GM03348 (cell line): ENCODE measurements at regions not wholly inside any gene's neighbourhood (a gene's known extent, or its start where the extent isn't known, plus 50 kb on each side); places are given as distances from the start of the nearest gene placed in this dataset.
A peak's percentile ranks its signal among the peaks of the same experiment; 100 is the strongest.
"Not testable (repeated sequence)": the region's sequence is repeated elsewhere in the genome, so short reads cannot be mapped to it uniquely, and the experiment has no call there.

ENCODE experiments used
- DNase-seq: peaks from one replicate; pipeline ENCODE4 v3.0.0; 2012; ENCODE audit warnings: low spot score

DNA sequence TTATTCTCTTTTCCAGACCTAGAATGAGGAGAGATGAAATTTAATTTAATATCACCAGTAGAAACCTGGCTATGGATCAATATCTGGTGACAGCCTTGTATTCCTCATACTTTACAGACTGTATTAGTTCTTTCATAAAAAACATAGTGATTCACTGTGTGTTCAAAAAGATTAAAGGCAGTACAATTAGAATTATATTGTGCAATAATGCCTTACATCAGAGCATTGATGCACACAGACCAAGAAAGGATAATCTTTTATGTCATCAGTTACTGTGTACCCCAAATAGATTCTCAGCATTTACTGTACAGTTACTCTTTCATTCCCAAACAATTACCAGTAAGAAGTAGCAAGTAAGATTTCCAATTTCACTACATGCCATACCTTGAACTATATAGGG is 260.5 kb upstream of the ANXA10 start:
- no peak for DNase-seq

DNA sequence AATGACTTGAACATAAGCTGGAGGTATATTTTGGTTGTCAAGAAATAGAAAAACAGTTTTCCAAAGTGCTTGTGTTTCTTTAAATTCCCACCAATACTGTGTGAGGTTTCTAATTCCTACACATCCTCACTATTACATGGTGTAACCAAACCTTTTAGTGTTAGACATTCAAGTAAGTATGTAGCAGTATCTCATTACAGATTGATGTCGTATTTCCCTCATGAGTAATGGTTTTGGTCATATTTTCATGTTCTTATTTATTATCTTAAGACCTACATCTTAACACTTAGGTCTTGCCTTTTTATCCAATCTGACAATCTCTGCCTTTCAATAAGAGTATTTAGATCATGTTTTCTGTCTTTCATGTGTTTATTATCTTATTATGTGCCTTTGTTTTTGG is 253.7 kb upstream of the ANXA10 start:
- no peak for DNase-seq

DNA sequence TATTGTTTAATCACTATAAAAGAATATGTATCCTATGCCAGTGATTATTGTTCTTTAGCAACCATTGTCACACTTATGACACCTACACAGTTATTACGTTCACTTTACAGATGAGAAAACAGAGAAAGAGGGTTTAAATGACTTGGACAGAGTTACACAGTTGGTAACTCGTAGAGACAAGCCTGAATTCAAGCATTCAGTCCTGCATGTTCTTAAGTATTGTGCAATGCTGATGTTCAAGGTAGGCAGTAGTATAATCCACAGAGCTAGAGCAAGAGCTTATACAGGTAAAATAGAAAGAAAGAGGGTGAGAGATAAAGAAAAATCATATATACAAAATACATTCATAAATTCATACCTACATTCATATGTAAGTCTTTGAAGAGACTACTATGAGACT is 249.8 kb upstream of the ANXA10 start:
- DNase-seq = no peak

DNA sequence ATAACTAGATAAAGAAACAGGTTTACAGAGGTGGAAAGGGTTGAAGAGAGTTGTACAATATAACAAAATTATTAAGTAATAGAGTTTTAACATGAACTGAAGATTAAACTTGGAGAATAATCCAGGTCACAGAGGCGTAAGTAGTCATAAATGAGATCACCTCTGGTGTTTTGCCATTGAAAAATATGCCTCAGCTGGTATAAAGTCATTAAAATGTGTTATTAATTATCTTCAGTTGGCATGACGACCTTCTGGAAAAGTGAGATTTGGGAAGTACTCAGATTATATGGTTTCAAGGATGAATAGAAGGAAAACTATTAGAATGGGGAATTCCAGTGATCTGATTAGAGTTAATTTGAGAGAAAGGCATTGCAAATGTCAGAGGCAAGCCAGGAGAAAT is 237.5 kb upstream of the ANXA10 start:
- no peak for DNase-seq

DNA sequence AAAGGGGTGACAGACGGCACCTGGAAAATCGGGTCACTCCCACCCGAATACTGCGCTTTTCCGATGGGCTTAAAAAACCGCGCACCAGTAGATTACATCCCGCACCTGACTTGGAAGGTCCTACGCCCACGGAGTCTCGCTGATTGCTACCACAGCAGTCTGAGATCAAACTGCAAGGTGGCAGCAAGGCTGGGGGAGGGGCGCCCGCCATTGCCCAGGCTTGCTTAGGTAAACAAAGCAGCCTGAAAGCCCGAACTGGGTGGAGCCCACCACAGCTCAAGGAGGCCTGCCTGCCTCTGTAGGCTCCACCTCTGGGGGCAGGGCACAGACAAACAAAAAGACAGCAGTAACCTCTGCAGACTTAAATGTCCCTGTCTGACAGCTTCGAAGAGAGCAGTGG is 234.2 kb upstream of the ANXA10 start:
- not testable (repeated sequence) for DNase-seq

DNA sequence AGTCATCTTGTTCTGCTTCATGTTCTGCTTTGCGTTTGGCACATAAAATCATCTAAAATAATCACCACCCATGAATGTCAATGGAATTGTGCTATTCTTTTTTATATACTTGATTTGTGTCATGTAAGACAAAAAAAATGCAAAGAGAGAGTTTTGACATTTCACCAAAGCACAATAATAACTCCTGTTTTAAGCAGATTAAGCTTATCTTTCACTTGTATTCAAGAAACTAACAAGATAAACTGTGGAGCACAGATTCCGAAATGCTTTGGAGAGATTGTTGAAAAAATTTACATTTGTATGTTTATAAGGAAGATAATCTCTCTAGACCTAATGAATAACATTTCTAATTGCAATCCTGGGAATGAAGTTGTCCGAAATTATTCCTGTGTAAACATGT is 225.1 kb upstream of the ANXA10 start:
- no peak for DNase-seq

DNA sequence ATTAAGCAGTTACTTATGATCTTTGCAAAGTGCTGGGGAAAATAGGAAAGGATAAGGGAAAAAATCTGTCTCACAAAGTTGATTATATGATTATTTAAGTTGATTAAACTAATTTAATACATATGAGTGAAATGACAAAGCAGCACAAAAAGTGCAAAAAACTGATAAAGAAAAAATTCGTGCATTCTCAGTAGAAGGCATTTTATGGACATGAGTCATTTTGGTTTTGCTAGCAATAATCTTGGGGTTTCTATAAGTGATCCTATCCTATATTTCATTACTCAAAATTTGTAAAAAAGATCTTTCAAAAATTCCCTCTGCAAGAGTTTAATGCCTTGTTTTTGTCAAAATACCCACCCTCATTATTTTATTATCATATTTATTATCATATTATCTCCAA is 224.2 kb upstream of the ANXA10 start:
- DNase-seq = no peak

DNA sequence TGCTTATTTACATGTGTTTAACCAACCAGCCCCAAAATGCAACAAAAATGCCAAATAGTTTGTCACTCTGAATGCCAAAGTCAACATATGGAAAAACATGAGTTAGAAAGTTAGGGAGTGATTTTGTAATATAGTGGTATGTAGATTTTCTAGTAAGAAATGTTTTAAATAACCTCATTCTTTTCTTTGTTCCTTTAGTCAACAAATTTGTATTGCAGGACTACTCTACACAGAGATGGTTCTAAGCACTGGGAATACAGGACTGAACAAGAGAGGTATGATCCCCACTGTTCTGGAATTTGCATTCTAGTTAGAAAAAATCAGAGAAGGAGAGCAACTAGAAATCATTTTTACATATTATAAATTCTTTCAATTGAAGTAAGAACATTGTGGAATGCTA is 218.8 kb upstream of the ANXA10 start:
- DNase-seq = no peak

DNA sequence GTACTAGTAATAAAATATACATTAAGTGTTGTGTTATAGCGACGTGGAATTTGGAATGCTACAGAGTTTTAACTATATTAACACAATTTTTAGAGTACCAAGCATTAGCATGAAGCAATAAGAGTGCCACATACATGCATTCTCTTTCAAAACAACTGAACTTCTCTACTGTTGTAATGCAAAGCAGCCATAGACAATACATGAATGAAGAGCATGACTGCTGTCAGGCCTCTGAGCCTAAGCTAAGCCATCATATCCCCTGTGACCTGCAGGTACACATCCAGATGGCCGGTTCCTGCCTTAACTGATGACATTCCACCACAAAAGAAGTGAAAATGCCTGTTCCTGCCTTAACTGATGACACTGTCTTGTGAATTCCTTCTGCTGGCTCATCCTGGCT is 216.2 kb upstream of the ANXA10 start:
- not testable (repeated sequence) for DNase-seq

DNA sequence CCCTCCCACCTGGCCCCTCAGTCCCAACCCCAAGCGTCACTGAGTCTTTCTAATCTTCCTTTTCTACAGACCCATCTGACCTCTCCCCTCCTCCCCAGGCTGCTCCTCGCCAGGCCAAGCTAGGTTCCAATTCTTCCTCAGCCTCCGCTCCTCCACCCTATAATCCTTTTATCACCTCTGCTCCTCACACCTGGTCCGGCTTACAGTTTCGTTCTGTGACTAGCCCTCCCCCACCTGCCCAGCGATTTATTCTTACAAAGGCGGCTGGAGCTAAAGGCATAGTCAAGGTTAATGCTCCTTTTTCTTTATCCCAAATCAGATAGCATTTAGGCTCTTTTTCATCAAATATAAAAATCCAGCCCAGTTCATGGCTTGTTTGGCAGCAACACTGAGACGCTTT is 214.5 kb upstream of the ANXA10 start:
- not testable (repeated sequence) for DNase-seq

DNA sequence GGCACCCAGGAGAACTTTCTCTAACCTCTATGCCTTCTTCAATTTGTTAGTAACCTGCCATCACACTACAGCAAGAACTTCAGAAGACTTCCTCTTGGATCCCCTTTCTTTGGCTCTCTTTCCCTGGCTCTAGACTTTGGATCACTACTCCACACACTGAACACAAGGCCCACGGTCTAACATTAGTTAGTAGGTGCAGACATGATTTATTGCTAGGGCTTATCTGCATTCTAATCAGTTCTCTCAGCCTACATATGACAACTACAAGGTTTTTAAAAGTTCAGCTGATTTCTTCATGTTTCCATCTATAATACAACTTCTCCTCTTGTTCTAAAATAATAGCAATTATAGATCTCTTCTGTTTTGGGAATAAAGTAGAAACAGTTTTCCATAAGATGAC is 209.1 kb upstream of the ANXA10 start:
- DNase-seq = no peak

DNA sequence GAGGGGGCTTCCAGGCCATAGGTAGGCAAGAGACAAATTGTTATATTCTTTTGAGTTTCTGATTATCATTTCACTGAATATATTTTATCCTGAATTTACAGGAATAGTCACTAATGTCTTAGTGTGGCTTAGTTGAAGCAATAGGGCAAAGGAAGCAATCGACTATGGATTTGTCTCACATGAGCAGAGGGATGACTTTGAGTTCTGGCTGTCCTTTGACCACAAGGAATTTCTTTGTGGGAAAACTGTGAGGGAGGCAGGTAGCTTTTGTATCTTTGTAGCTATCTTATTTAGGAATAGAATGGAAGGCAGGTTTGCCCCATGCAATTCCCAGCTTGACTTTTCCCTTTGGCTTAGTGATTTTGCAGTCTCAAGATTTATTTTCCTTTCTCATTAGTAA is 207.3 kb upstream of the ANXA10 start:
- DNase-seq = no peak

DNA sequence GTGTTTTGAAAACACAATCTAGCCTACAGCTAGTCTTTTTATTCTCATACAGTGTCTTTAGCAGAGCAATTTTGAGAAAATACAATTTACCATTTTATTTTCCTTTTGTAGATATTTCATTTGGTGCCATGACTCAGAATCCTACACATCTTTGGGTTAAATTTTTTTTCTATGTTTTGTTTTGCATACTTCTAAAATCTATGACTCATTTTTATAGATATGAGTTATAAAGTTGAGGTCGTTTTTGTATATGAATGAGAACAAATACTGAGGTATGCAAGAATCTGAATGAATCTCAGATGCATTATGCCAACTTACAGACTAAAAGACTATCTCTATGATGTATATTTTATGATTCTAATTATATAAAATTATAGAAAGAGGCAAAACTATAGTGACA is 206.5 kb upstream of the ANXA10 start:
- DNase-seq = no peak

DNA sequence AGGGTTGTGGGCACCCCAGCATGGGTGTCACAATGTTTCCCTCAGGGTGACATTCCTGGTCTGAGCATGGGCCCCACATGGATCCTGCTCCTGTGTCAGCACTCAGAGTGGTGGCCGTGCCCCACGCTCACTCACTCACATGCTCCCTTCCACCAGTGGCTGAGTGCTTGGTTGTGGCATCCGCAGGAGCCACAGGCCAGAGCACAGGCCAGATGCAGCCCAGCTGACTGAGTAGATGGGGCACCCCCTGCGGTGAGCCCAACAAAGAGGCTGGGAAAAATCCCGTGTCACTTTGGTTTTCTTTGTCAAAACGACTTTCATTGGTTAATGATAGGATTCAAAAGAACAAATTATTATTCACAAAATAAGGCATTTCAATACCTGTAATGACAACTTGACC is 204.6 kb upstream of the ANXA10 start:
- no peak for DNase-seq

DNA sequence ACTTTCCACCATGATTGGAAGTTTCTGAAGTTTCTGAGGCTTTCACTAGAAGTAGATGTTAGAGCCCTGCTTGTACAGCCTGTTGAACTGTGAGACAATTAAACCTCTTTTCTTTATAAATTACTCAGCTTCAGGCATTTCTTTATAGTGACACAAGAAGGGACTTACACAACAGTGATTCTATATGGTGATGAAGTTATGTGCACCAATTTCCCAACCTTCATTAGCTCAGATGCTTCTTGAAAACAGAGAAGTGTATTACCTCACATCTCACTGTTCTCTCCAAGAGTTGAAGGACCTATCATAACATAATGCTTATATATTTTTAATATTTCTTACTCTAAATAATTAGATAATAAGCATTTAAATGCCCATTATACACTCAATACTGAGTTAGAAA is 202.1 kb upstream of the ANXA10 start:
- no peak for DNase-seq

DNA sequence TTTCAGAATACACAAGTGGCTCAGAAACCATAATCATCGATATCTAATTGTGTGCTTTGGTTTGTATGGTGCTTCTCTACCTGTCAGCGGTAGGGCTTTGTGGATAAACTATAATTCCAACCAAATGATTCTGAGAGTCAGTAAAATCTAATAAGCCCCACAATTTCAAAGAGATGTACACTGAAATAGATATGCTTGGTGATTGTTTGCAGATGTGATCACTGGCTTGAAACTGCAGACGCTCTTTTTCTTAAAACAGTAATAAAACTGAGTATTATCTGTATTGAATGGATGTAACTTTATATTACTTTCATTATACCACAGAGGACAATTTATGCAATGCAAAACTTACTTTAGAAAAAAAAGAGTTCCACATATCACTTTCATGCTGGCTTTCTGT is 198.8 kb upstream of the ANXA10 start:
- DNase-seq = no peak

DNA sequence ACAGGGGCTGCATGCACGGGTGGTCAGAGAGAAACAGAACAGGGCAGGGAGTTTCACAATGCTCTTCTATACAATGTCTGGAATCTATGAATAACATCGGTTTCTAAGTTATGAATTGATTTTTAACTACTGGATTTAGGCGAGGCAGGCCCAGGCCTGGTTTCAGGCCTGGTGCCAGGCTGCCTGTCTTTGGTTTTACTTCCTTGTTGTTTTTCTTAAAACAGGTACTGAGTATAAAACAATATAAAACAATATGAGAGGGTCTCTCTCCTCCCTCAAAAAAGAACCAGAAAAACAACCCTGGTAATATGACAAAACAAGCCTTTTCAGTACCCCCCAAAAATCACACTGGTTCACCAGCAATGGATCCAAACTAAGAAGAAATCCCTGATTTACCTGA is 196.1 kb upstream of the ANXA10 start:
- DNase-seq = not testable (repeated sequence)

DNA sequence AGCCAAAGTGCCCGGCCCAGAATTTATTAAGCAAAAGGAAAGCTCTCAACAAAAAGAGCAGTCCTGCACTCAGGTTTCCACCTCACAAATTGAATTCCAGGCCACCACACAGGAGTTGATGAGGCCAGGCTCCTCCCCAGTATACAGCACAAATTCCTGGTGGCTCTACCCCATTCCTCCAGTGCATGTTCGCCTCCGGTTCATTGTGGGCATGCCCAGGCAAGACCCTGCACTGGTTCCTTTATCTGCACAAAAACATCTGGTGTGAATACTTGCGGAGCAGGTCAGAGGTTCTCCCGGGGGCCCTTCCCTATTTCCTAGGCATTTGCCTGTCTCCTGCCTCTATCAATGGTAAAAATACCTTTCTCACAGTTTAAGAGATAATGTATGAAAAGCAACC is 195.2 kb upstream of the ANXA10 start:
- peak; percentile 15 for DNase-seq

DNA sequence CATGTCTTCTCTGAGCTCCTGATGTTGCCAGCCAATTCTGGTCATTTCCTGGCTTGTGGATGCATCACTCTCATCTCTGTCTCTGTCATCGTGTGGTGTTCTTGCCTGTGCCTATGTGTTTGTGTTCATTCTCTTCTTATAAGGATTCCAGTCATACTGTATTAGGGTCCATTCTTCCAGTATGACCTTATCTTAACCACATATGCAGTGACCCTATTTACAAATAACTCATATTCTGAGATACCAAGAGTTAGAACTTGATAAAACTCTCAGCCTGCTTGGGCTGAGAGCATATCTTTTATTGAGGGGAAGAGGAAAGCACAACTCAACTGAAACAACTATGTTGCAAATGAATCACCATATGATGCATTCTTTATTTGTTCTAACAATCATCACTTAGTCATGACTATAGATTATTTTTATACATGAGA is 189.0 kb upstream of the ANXA10 start:
- peak; percentile 14 for DNase-seq

DNA sequence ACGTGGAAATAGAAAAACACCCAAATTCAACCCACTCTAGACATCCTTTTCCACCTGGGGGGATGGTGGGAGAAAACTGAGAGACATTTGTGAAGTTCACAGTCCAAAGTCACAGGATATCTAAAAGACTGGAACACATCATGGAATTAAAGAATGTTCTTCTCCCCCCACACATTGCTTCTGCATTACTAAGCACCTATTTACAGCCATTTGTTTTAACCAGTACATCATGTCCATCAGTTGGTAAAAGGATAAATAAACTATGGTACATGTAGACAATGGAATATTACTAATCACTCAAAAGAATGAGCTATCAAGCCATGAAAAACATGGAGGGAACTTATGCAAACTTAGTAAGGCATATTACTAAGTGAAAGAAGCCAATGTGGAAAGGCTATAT is 185.5 kb upstream of the ANXA10 start:
- no peak for DNase-seq

DNA sequence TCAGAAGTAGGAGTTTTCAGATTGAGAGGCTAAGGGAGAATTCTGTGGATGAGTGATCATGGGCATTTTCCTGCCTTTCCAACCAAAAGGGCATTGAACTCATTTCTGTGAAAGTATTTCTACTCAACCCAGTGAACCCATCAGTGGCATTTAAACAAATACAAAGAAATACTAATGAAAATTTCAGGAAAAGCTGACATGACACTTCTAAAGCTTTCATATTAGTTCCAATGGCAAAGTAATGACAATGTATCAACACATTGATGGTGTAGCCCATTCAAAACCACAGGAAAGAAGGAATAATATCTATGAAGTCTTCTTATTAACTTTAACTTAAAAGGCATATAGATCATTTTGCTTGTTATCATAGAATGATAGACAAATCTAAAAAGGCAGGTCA is 183.5 kb upstream of the ANXA10 start:
- no peak for DNase-seq

DNA sequence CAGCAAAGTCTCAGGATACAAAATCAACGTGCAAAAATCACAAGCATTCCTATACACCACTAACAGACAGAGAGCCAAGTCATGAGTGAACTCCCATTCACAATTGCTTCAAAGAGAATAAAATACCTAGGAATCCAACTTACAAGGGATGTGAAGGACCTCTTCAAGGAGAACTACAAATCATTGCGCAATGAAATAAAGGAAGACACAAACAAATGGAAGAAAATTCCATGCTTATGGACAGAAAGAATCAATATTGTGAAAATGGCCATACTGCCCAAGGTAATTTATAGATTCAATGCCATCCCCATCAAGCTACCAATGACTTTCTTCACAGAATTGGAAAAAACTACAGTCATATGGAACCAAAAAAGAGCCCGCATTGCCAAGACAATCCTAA is 179.8 kb upstream of the ANXA10 start:
- not testable (repeated sequence) for DNase-seq

DNA sequence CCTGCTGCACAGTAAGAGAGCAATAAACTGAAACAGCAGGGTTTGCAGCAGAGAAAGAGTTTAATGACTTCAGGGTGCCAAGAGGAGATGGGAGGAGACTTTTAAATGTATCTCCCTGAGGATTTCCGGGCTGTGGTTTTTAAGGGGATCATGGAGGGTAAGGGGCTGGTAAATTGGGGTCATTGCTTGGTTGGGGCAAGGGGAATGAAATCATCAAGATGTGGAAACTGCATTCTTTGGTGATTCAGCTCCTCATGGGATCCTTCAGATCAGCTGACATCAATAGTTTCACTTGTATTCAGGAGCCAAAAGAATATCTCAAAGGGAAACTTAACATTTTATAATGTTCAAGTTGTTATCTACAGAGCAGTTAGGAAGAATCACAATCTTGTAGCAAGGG is 174.3 kb upstream of the ANXA10 start:
- no peak for DNase-seq

DNA sequence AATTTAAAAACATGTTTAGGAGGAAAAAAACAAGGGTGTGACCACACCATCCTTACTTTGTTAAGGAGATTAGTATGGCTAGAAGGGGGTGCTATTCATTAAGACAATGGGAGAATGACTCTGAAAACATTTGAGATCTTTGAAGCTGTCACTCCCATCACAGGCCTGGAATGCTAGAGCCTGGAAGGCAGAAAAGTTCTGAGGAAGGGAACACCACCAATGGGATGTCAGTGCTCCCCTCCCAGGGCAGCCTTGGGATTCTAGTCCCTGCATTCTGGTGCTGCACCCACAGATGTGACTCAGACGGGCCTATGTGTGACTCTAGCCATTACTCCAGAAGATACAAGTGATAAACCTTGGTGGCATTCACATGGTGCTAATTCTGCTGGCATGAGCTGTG is 162.2 kb upstream of the ANXA10 start:
- DNase-seq = no peak

DNA sequence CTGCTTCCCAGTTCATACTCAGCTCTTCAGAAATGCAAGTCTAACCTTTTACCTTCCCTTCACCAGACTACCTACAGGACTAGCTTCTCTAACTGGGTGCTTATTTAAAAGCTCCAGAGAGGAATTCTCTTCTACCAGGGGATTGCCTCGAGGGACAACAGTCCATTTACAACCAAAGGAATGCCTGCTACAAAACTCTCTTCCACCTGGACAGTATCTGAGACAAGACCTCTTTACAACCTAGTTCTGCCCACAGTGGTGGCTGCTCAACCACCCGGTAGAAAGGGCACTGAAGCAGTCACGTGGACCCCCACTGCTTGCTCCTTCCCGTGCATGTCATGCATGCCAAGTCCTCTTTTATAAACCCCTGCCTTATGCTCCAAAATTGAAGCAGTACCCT is 158.1 kb upstream of the ANXA10 start:
- DNase-seq = no peak
